Osteoblast (primary cell): ENCODE measurements at regions not wholly inside any gene's neighbourhood (a gene's known extent, or its start where the extent isn't known, plus 50 kb on each side); places are given as distances from the start of the nearest gene placed in this dataset.

Source experiments
- DNase-seq: peaks from one replicate; pipeline ENCODE4 v3.0.0; 2011; ENCODE audit warnings: low spot score, mixed read lengths; ENCODE audit not compliant: insufficient read length; ENCODE audit errors: missing footprints
- H2AFZ ChIP-seq: 2 replicates; pipeline ENCODE4 v1.6.0; 2011; ENCODE audit warnings: mild to moderate bottlenecking, low read length
- H3K27ac ChIP-seq: 2 replicates; pipeline ENCODE4 v1.5.1; 2011; ENCODE audit warnings: mild to moderate bottlenecking, low read depth, low read length, moderate library complexity
- H3K27me3 ChIP-seq: 2 replicates; pipeline ENCODE4 v1.6.0; 2012; ENCODE audit warnings: mild to moderate bottlenecking, control low read depth, inconsistent platforms, low read length, moderate library complexity; ENCODE audit not compliant: insufficient read depth
- H3K36me3 ChIP-seq: 2 replicates; pipeline ENCODE4 v1.5.1; 2011; ENCODE audit warnings: mild to moderate bottlenecking, low read length, control low read depth, moderate library complexity; ENCODE audit not compliant: insufficient read depth
- H3K4me1 ChIP-seq: 2 replicates; pipeline ENCODE4 v1.5.1; 2011; ENCODE audit warnings: mild to moderate bottlenecking, low read length, control low read depth, moderate library complexity; ENCODE audit not compliant: insufficient read depth
- H3K4me2 ChIP-seq: 2 replicates; pipeline ENCODE4 v1.6.0; 2011; ENCODE audit warnings: mild to moderate bottlenecking, low read length; ENCODE audit not compliant: insufficient read depth
- H3K4me3 ChIP-seq: fragments of 200-600 bp; sonication (generic); 3 replicates; pipeline ENCODE4 v1.5.1; 2012; ENCODE audit warnings: mild to moderate bottlenecking, low read length, inconsistent platforms; ENCODE audit not compliant: insufficient read depth
- H3K79me2 ChIP-seq: 2 replicates; pipeline ENCODE4 v1.6.0; 2012; ENCODE audit warnings: mild to moderate bottlenecking, low read length, control low read depth, inconsistent platforms; ENCODE audit not compliant: insufficient read depth
- H3K9me3 ChIP-seq: 2 replicates; pipeline ENCODE4 v1.5.1; 2011; ENCODE audit warnings: low read depth, low read length, control low read depth
- H4K20me1 ChIP-seq: 2 replicates; pipeline ENCODE4 v1.6.0; 2012; ENCODE audit warnings: mild to moderate bottlenecking, low read length, control low read depth; ENCODE audit not compliant: insufficient read depth
- TF ChIP-seq, protein P1 (sequence below): IDR thresholded peaks from 2 replicates; pipeline ENCODE4 v1.5.1; 2011; ENCODE audit warnings: mild to moderate bottlenecking, low read depth, low read length, moderate library complexity; ENCODE audit errors: extremely low read depth

DNA sequence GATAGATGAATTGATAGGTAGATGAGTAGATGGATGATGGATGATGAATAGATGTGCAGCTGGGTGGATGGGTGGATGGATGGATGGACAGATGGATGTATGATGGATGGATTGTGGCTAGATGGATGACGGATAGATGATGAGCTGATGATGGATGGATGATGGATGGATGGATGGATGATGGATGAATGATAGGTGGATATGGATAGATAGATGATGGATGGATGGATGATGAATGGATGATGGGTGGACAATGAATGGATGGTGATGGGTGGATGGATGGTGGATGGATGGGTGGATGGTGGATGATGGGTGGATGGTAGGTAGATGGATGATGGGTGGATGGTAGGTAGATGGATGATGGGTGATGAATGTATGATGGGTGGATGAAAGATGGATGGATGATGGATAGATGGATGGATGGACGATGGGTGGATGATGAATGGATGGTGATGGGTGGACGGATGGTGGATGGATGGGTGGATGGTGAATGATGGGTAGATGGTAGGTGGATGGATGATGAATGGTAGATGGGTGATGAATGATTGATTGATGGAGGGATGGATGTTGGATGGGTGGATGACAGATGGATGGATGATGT is 1261.7 kb downstream of the BRD1 start:
- DNase-seq, result no peak
- H3K4me3 ChIP-seq, result no peak overlapping the region
- no peaks in the 10 kb centered on the region for H3K36me3 ChIP-seq
- TF ChIP-seq, protein P1, sequence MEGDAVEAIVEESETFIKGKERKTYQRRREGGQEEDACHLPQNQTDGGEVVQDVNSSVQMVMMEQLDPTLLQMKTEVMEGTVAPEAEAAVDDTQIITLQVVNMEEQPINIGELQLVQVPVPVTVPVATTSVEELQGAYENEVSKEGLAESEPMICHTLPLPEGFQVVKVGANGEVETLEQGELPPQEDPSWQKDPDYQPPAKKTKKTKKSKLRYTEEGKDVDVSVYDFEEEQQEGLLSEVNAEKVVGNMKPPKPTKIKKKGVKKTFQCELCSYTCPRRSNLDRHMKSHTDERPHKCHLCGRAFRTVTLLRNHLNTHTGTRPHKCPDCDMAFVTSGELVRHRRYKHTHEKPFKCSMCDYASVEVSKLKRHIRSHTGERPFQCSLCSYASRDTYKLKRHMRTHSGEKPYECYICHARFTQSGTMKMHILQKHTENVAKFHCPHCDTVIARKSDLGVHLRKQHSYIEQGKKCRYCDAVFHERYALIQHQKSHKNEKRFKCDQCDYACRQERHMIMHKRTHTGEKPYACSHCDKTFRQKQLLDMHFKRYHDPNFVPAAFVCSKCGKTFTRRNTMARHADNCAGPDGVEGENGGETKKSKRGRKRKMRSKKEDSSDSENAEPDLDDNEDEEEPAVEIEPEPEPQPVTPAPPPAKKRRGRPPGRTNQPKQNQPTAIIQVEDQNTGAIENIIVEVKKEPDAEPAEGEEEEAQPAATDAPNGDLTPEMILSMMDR, result no peak
- H4K20me1 ChIP-seq, result no peaks in the 10 kb centered on the region
- H3K27me3 ChIP-seq, result no peaks in the 10 kb centered on the region
- H3K9me3 ChIP-seq, result no peaks in the 10 kb centered on the region
- no peak overlapping the region for H2AFZ ChIP-seq
- H3K4me2 ChIP-seq, result no peak overlapping the region
- no peaks in the 10 kb centered on the region for H3K79me2 ChIP-seq
- H3K27ac ChIP-seq, result no peak overlapping the region
- no peaks in the 10 kb centered on the region for H3K4me1 ChIP-seq

DNA sequence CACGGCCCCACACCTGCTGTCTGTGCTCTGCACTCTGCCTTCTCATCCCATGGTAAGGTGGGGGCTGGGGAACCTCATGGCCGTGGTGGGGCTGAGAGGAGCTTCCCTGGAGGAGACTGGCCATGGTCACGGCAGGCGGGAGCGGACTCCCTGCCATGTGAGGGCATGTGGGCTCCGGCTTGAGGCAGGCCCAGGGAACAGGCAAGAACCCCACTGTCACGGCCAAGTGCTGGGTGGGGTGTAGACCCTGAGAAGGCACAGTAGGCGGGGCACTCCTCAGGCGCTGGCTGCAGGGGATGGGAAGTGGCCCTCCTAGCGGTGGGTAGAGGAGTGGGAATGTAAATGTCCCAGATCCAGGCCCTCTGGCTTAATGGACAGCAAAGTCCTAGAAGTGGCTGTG is 1262.7 kb downstream of the BRD1 start:
- H3K79me2 ChIP-seq, result no peaks in the 10 kb centered on the region
- TF ChIP-seq, protein P1, result no peak
- no peak overlapping the region for H3K27ac ChIP-seq
- no peaks in the 10 kb centered on the region for H3K9me3 ChIP-seq
- no peaks in the 10 kb centered on the region for H4K20me1 ChIP-seq
- no peaks in the 10 kb centered on the region for H3K36me3 ChIP-seq
- no peak for DNase-seq
- H3K4me2 ChIP-seq, result no peak overlapping the region
- H2AFZ ChIP-seq, result no peak overlapping the region
- no peaks in the 10 kb centered on the region for H3K27me3 ChIP-seq
- H3K4me3 ChIP-seq, result no peak overlapping the region
- no peaks in the 10 kb centered on the region for H3K4me1 ChIP-seq

GRCh38 chr22:48563966-48564330 is 1263.7 kb downstream of the BRD1 start:
- TF ChIP-seq, protein P1, result no peak
- Histone ChIP-seq H3K36me3 (no peaks in the 10 kb centered on the region), H2AFZ (no peak overlapping the region), H3K27me3 (no peaks in the 10 kb centered on the region), H3K4me2 (no peak overlapping the region), H3K4me1 (no peaks in the 10 kb centered on the region), H3K4me3 (no peak overlapping the region), H4K20me1 (no peaks in the 10 kb centered on the region), H3K27ac (no peak overlapping the region), H3K79me2 (no peaks in the 10 kb centered on the region), H3K9me3 (no peaks in the 10 kb centered on the region)
- DNase-seq, result no peak

GRCh38 chr22:48563118-48563965 is 1264.3 kb downstream of the BRD1 start:
- TF ChIP-seq, protein P1, result no peak
- Histone ChIP-seq H3K4me3 (no peak overlapping the region), H3K4me2 (no peak overlapping the region), H3K4me1 (no peaks in the 10 kb centered on the region), H3K79me2 (no peaks in the 10 kb centered on the region), H4K20me1 (no peaks in the 10 kb centered on the region), H3K27me3 (no peaks in the 10 kb centered on the region), H3K27ac (no peak overlapping the region), H3K36me3 (no peaks in the 10 kb centered on the region), H3K9me3 (no peaks in the 10 kb centered on the region), H2AFZ (no peak overlapping the region)
- DNase-seq, result no peak
